HCT116 (cell line): ENCODE measurements at regions not wholly inside any gene's neighbourhood (a gene's known extent, or its start where the extent isn't known, plus 50 kb on each side); places are given as distances from the start of the nearest gene placed in this dataset.

Experiments used
- ATAC-seq: fragments of 200-7000 bp; cut with Tn5 transposase; 2 replicates; pipeline ENCODE4 v1.9.1; 2020; ENCODE audit warnings: mild to moderate bottlenecking, moderate library complexity
- BruUV-seq: library from RNA; stranded (reverse); fragments of 400-500 nt; replicated peaks from 2 replicates; lab custom pipeline; 2021; lab: Mats Ljungman, UMichigan
- CTCF ChIA-PET: fragments of 300-600 bp; sonication (Branson Sonifier 250); formaldehyde crosslinking; loops from one replicate; lab custom pipeline; 2021; ENCODE audit warnings: antibody characterized with exemption; lab: Charles Lee
- POLR2A ChIA-PET: fragments of 300-600, 350-600 bp; sonication (Branson Sonifier 250); formaldehyde crosslinking; loops from one replicate; lab custom pipeline; 2021; ENCODE audit warnings: antibody characterized with exemption; lab: Charles Lee
- RAD21 ChIA-PET, 2 experiments: fragments of 300-600 bp; sonication (Branson Sonifier 250); formaldehyde crosslinking; loops; one replicate each; lab custom pipeline; 2023; ENCODE audit warnings: low total read pairs in 2 of 2; ENCODE audit not compliant: uncharacterized antibody in 2 of 2, unreplicated experiment in 2 of 2, low non-redundant PET in 1 of 2; lab: Charles Lee
- DNase-seq: peaks from one replicate; pipeline ENCODE4 v3.0.0-alpha.2; 2010; ENCODE audit warnings: low read depth, low spot score
- H2AFZ ChIP-seq: fragments of 200-600 bp; shearing (Covaris generic), sonication (generic); 2 replicates; pipeline ENCODE4 v1.6.1; 2017; ENCODE audit warnings: low read depth, mixed run types, mixed read lengths, antibody characterized with exemption, low read length; ENCODE audit not compliant: poor library complexity, severe bottlenecking
- H3K27ac ChIP-seq: 2 replicates; pipeline ENCODE4 v1.5.1; 2012; ENCODE audit warnings: low read depth, low read length
- H3K27me3 ChIP-seq: fragments of 200-600 bp; sonication (generic); 2 replicates; pipeline ENCODE4 v1.6.1; 2016; ENCODE audit warnings: mixed run types, low read length, mixed read lengths; ENCODE audit not compliant: insufficient read depth
- H3K36me3 ChIP-seq, 2 experiments: fragments of 200-500 bp in 1 of 2; fragments of 200-600 bp in 1 of 2; sonication (Bioruptor generic) in 1 of 2; sonication (generic) in 1 of 2; 2 replicates each; pipeline versions ENCODE4 v1.5.1 to v1.6.1; 2014 to 2016; ENCODE audit warnings: low read length in 2 of 2, inconsistent platforms in 1 of 2, mixed read lengths in 1 of 2, mixed run types in 1 of 2; ENCODE audit not compliant: insufficient read depth in 2 of 2, control insufficient read depth in 1 of 2
- H3K4me1 ChIP-seq, 2 experiments: fragments of 200-600 bp in 1 of 2; sonication (generic) in 1 of 2; 2 replicates each; pipeline versions ENCODE4 v1.5.1 to v1.6.1; 2012 to 2017; ENCODE audit warnings: low read length in 2 of 2, inconsistent platforms in 1 of 2, mild to moderate bottlenecking in 1 of 2, mixed read lengths in 1 of 2, mixed run types in 1 of 2, moderate library complexity in 1 of 2; ENCODE audit not compliant: insufficient read depth in 2 of 2, control insufficient read depth in 1 of 2
- H3K4me2 ChIP-seq: fragments of 200-600 bp; sonication (generic); 2 replicates; pipeline ENCODE4 v1.6.1; 2017; ENCODE audit warnings: mixed run types, low read length, mixed read lengths
- H3K4me3 ChIP-seq, 2 experiments: fragments of 200-600 bp in 1 of 2; sonication (generic) in 1 of 2; replicated peaks in 1 of 2; 2 replicates each; pipeline ENCODE4 v1.5.1; 2011 to 2016; ENCODE audit warnings: low read length in 2 of 2, control low read depth in 1 of 2, low read depth in 1 of 2, mild to moderate bottlenecking in 1 of 2, mixed read lengths in 1 of 2, mixed run types in 1 of 2
- H3K79me2 ChIP-seq: fragments of 200-600 bp; sonication (generic); 2 replicates; pipeline ENCODE4 v1.6.1; 2017; ENCODE audit warnings: mild to moderate bottlenecking, mixed run types, low read length, moderate library complexity, mixed read lengths; ENCODE audit not compliant: insufficient read depth
- H3K9ac ChIP-seq: fragments of 200-600 bp; sonication (generic); 2 replicates; pipeline ENCODE4 v1.6.1; 2016; ENCODE audit warnings: low read length, mixed read lengths
- H3K9me2 ChIP-seq: fragments of 200-600 bp; sonication (generic), shearing (Covaris generic); 2 replicates; pipeline ENCODE4 v1.6.1; 2017; ENCODE audit warnings: mixed run types, mild to moderate bottlenecking, moderate library complexity; ENCODE audit not compliant: insufficient read depth
- H3K9me3 ChIP-seq, 2 experiments: fragments of 200-500 bp in 1 of 2; fragments of 200-600 bp in 1 of 2; sonication (Bioruptor generic) in 1 of 2; sonication (generic) in 1 of 2; 2 replicates each; pipeline ENCODE4 v1.6.1; 2014 to 2017; ENCODE audit warnings: low read length in 2 of 2, mixed read lengths in 2 of 2, inconsistent platforms in 1 of 2, low read depth in 1 of 2, mild to moderate bottlenecking in 1 of 2, mixed run types in 1 of 2, moderate library complexity in 1 of 2; ENCODE audit not compliant: control insufficient read depth in 1 of 2, insufficient read depth in 1 of 2
- H4K20me1 ChIP-seq: fragments of 200-600 bp; sonication (generic), shearing (Covaris generic); 2 replicates; pipeline ENCODE4 v1.6.1; 2017; ENCODE audit warnings: mixed run types, mild to moderate bottlenecking, moderate library complexity; ENCODE audit not compliant: insufficient read depth
- CBX3 ChIP-seq: IDR thresholded peaks from 2 replicates; pipeline ENCODE4 v1.6.1; 2012; ENCODE audit warnings: low read depth
- CEBPB ChIP-seq: IDR thresholded peaks from 2 replicates; pipeline ENCODE4 v1.6.1; 2012; ENCODE audit warnings: low read depth
- ELF1 ChIP-seq: IDR thresholded peaks from 2 replicates; pipeline ENCODE4 v1.6.1; 2012; ENCODE audit warnings: low read depth, borderline replicate concordance
- EZH2 ChIP-seq: fragments of 200-600 bp; sonication (generic); IDR thresholded peaks from 2 replicates; pipeline ENCODE4 v1.6.1; 2017; ENCODE audit warnings: antibody characterized with exemption, mixed run types
- EZH2phosphoT487 ChIP-seq: fragments of 200-600 bp; IDR thresholded peaks from 2 replicates; pipeline ENCODE4 v1.6.1; 2018; ENCODE audit warnings: antibody characterized with exemption, borderline replicate concordance
- JUND ChIP-seq: IDR thresholded peaks from 2 replicates; pipeline ENCODE4 v1.6.1; 2012
- SP1 ChIP-seq: IDR thresholded peaks from 2 replicates; pipeline ENCODE4 v1.6.1; 2012; ENCODE audit warnings: low read depth
- TCF7L2 ChIP-seq: IDR thresholded peaks from 2 replicates; pipeline ENCODE4 v1.7.0; 2011; ENCODE audit warnings: borderline replicate concordance, inconsistent platforms; ENCODE audit not compliant: insufficient read depth, insufficient read length; ENCODE audit errors: extremely low read depth
- ZFX ChIP-seq: fragments of 450-650 bp; IDR thresholded peaks from 2 replicates; pipeline ENCODE4 v1.6.1; 2017
- ZNF274 ChIP-seq: fragments of 200-500 bp; sonication (Bioruptor generic); IDR thresholded peaks from 2 replicates; pipeline ENCODE4 v1.6.1; 2014; ENCODE audit warnings: mild to moderate bottlenecking, low read depth, low read length, inconsistent platforms
- intact Hi-C: fragments of 100-400 bp; cut with micrococcal nuclease; formaldehyde crosslinking; loops from 2 replicates; pipeline ENCODE4 v1.10.0; 2022
- TF ChIP-seq, protein P1 (sequence below): IDR thresholded peaks from 2 replicates; pipeline ENCODE4 v1.6.1; 2011; ENCODE audit warnings: mild to moderate bottlenecking, low read length, moderate library complexity; ENCODE audit not compliant: insufficient replicate concordance; ENCODE audit errors: extremely low read depth
- TF ChIP-seq, protein P2 (sequence below): IDR thresholded peaks from 2 replicates; pipeline ENCODE4 v1.6.1; 2012; ENCODE audit warnings: low read depth

DNA sequence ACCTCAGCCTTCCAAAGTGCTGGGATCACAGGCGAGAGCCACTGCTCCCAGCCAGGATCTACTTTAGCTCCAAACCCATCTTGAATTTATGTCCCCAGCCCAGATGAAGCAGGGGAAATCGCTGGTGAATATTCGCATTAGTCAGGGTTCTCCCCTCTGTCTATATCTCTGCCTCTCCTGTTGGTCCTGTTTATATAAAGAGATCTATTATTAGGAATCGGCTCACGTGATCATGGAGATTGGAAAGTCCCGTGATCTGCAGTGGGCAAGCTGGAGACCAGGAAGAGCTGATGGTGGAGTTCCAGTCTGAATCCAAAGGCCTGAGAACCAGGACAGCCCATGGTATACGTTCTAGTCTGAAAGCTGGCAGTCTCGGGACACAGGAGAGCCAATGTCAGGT lies 382.8 kb downstream of the SEC14L1 start:
- Histone ChIP-seq H4K20me1 (no peaks in the 10 kb centered on the region), H3K4me3 (no peak overlapping the region), H3K9me3 (no peaks in the 10 kb centered on the region), H2AFZ (no peak overlapping the region), H3K36me3 (no peaks in the 10 kb centered on the region), H3K27ac (no peak overlapping the region), H3K9ac (no peak overlapping the region), H3K9me2 (no peaks in the 10 kb centered on the region)
- ATAC-seq (no peak), DNase-seq (no peak)
- no TSS peak for BruUV-seq
- ChIA-PET CTCF (interaction anchor here (0.6 kb wide), 1 partner anchor 116 kb away, joined by 4 read pairs; no protein-coding TSS in a partner anchor), RAD21 (no interaction called here)
- TF ChIP-seq CEBPB (no peak), TCF7L2 (no peak), EZH2phosphoT487 (no peak), CBX3 (no peak), JUND (no peak), ZNF274 (no peak), ZFX (no peak), SP1 (no peak), ELF1 (no peak), EZH2 (no peak)
- TF ChIP-seq, protein P1, sequence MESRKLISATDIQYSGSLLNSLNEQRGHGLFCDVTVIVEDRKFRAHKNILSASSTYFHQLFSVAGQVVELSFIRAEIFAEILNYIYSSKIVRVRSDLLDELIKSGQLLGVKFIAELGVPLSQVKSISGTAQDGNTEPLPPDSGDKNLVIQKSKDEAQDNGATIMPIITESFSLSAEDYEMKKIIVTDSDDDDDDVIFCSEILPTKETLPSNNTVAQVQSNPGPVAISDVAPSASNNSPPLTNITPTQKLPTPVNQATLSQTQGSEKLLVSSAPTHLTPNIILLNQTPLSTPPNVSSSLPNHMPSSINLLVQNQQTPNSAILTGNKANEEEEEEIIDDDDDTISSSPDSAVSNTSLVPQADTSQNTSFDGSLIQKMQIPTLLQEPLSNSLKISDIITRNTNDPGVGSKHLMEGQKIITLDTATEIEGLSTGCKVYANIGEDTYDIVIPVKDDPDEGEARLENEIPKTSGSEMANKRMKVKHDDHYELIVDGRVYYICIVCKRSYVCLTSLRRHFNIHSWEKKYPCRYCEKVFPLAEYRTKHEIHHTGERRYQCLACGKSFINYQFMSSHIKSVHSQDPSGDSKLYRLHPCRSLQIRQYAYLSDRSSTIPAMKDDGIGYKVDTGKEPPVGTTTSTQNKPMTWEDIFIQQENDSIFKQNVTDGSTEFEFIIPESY = no peak
- TF ChIP-seq, protein P2, sequence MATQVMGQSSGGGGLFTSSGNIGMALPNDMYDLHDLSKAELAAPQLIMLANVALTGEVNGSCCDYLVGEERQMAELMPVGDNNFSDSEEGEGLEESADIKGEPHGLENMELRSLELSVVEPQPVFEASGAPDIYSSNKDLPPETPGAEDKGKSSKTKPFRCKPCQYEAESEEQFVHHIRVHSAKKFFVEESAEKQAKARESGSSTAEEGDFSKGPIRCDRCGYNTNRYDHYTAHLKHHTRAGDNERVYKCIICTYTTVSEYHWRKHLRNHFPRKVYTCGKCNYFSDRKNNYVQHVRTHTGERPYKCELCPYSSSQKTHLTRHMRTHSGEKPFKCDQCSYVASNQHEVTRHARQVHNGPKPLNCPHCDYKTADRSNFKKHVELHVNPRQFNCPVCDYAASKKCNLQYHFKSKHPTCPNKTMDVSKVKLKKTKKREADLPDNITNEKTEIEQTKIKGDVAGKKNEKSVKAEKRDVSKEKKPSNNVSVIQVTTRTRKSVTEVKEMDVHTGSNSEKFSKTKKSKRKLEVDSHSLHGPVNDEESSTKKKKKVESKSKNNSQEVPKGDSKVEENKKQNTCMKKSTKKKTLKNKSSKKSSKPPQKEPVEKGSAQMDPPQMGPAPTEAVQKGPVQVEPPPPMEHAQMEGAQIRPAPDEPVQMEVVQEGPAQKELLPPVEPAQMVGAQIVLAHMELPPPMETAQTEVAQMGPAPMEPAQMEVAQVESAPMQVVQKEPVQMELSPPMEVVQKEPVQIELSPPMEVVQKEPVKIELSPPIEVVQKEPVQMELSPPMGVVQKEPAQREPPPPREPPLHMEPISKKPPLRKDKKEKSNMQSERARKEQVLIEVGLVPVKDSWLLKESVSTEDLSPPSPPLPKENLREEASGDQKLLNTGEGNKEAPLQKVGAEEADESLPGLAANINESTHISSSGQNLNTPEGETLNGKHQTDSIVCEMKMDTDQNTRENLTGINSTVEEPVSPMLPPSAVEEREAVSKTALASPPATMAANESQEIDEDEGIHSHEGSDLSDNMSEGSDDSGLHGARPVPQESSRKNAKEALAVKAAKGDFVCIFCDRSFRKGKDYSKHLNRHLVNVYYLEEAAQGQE = no peak
- TF ChIP-seq, all 23 proteins: peak for 0
- intact Hi-C loops = no loop called here
- Histone ChIP-seq H3K79me2 (no peaks in the 10 kb centered on the region), H3K4me1 (no peaks in the 10 kb centered on the region), H3K4me2 (no peak overlapping the region), H3K27me3 (no peaks in the 10 kb centered on the region)
- POLR2A ChIA-PET = no interaction called here
